ENCODE measurements at regions not wholly inside any gene's neighbourhood (a gene's known extent, or its start where the extent isn't known, plus 50 kb on each side); places are given as distances from the start of the nearest gene placed in this dataset.

DNA sequence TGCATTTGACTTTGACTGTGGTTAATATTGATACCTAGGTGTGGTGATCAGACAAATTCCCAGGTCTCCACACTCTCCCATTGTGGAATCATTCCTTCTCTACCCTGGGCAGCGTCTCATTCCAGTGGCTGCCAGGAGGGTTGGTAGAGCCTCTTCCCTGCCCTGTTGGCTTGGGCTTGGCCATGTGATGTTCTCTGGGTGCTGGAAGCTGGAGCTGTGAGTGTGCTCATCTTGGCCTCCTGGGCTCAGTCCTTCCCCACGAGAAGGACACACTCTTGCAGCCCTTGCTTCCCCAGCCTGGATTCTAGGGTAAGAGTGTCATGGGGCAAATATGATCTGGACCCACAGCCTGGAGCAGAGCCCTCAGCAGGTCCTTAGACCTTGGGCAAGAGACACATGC lies 167.2 kb upstream of the IRX4 start:
- Histone ChIP-seq H3F3A (replicated peaks; ENCODE audit: low read depth) (no peaks in the 10 kb centered on the region), H3K79me2 (replicated peaks; ENCODE audit: insufficient read depth) (no peaks in the 10 kb centered on the region)
- no peak for DNase-seq (ENCODE audit: low spot score)

More for the DNA sequence above, 167.2 kb upstream of the IRX4 start:
- no peak for ATAC-seq
- Mint-ChIP-seq H3K9me3 (peaks cover 14% of the 10 kb centered on the region; the same call in 2 of the 3 replicates), H3K27me3 (ENCODE audit: insufficient read depth, low read depth, poor library complexity) (no peaks in the 10 kb centered on the region), H3K27ac (no peak overlapping the region), H3K36me3 (ENCODE audit: low read depth) (no peaks in the 10 kb centered on the region), H3K4me3 (no peak overlapping the region), H3K4me1 (peaks cover 4% of the 10 kb centered on the region)
- no peak overlapping the region for H3K4me3 ChIP-seq
- H2AFZ ChIP-seq, result no peak overlapping the region
- TF ChIP-seq, protein P1, sequence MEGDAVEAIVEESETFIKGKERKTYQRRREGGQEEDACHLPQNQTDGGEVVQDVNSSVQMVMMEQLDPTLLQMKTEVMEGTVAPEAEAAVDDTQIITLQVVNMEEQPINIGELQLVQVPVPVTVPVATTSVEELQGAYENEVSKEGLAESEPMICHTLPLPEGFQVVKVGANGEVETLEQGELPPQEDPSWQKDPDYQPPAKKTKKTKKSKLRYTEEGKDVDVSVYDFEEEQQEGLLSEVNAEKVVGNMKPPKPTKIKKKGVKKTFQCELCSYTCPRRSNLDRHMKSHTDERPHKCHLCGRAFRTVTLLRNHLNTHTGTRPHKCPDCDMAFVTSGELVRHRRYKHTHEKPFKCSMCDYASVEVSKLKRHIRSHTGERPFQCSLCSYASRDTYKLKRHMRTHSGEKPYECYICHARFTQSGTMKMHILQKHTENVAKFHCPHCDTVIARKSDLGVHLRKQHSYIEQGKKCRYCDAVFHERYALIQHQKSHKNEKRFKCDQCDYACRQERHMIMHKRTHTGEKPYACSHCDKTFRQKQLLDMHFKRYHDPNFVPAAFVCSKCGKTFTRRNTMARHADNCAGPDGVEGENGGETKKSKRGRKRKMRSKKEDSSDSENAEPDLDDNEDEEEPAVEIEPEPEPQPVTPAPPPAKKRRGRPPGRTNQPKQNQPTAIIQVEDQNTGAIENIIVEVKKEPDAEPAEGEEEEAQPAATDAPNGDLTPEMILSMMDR (conservative IDR thresholded peaks at IDR 0.05; ENCODE audit: low read depth in 2 of 2), result no peak
- TF ChIP-seq ZNF331 (CRISPR knock-in tag; IDR thresholded peaks at IDR 0.05; ENCODE audit: low read depth) (no peak), EZH2 (IDR thresholded peaks at IDR 0.05; ENCODE audit: low read depth, unreplicated experiment) (no peak), EZH2phosphoT487 (IDR thresholded peaks at IDR 0.05; ENCODE audit: unreplicated experiment) (no peak), POLR2AphosphoS5 (IDR thresholded peaks at IDR 0.05; ENCODE audit: low read depth) (no peak), ZNF114 (CRISPR knock-in tag; IDR thresholded peaks at IDR 0.05) (no peak), CREB1 (CRISPR knock-in tag; IDR thresholded peaks at IDR 0.05; ENCODE audit: low read depth) (no peak), NANOG (IDR thresholded peaks at IDR 0.05; ENCODE audit: borderline replicate concordance) (no peak), STAT1 (IDR thresholded peaks at IDR 0.05; ENCODE audit: unreplicated experiment) (no peak), JUNB (IDR thresholded peaks at IDR 0.05; ENCODE audit: unreplicated experiment) (no peak)
- TF ChIP-seq, protein P2, sequence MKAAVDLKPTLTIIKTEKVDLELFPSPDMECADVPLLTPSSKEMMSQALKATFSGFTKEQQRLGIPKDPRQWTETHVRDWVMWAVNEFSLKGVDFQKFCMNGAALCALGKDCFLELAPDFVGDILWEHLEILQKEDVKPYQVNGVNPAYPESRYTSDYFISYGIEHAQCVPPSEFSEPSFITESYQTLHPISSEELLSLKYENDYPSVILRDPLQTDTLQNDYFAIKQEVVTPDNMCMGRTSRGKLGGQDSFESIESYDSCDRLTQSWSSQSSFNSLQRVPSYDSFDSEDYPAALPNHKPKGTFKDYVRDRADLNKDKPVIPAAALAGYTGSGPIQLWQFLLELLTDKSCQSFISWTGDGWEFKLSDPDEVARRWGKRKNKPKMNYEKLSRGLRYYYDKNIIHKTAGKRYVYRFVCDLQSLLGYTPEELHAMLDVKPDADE (IDR thresholded peaks at IDR 0.05), result no peak
- TF ChIP-seq, protein P3, sequence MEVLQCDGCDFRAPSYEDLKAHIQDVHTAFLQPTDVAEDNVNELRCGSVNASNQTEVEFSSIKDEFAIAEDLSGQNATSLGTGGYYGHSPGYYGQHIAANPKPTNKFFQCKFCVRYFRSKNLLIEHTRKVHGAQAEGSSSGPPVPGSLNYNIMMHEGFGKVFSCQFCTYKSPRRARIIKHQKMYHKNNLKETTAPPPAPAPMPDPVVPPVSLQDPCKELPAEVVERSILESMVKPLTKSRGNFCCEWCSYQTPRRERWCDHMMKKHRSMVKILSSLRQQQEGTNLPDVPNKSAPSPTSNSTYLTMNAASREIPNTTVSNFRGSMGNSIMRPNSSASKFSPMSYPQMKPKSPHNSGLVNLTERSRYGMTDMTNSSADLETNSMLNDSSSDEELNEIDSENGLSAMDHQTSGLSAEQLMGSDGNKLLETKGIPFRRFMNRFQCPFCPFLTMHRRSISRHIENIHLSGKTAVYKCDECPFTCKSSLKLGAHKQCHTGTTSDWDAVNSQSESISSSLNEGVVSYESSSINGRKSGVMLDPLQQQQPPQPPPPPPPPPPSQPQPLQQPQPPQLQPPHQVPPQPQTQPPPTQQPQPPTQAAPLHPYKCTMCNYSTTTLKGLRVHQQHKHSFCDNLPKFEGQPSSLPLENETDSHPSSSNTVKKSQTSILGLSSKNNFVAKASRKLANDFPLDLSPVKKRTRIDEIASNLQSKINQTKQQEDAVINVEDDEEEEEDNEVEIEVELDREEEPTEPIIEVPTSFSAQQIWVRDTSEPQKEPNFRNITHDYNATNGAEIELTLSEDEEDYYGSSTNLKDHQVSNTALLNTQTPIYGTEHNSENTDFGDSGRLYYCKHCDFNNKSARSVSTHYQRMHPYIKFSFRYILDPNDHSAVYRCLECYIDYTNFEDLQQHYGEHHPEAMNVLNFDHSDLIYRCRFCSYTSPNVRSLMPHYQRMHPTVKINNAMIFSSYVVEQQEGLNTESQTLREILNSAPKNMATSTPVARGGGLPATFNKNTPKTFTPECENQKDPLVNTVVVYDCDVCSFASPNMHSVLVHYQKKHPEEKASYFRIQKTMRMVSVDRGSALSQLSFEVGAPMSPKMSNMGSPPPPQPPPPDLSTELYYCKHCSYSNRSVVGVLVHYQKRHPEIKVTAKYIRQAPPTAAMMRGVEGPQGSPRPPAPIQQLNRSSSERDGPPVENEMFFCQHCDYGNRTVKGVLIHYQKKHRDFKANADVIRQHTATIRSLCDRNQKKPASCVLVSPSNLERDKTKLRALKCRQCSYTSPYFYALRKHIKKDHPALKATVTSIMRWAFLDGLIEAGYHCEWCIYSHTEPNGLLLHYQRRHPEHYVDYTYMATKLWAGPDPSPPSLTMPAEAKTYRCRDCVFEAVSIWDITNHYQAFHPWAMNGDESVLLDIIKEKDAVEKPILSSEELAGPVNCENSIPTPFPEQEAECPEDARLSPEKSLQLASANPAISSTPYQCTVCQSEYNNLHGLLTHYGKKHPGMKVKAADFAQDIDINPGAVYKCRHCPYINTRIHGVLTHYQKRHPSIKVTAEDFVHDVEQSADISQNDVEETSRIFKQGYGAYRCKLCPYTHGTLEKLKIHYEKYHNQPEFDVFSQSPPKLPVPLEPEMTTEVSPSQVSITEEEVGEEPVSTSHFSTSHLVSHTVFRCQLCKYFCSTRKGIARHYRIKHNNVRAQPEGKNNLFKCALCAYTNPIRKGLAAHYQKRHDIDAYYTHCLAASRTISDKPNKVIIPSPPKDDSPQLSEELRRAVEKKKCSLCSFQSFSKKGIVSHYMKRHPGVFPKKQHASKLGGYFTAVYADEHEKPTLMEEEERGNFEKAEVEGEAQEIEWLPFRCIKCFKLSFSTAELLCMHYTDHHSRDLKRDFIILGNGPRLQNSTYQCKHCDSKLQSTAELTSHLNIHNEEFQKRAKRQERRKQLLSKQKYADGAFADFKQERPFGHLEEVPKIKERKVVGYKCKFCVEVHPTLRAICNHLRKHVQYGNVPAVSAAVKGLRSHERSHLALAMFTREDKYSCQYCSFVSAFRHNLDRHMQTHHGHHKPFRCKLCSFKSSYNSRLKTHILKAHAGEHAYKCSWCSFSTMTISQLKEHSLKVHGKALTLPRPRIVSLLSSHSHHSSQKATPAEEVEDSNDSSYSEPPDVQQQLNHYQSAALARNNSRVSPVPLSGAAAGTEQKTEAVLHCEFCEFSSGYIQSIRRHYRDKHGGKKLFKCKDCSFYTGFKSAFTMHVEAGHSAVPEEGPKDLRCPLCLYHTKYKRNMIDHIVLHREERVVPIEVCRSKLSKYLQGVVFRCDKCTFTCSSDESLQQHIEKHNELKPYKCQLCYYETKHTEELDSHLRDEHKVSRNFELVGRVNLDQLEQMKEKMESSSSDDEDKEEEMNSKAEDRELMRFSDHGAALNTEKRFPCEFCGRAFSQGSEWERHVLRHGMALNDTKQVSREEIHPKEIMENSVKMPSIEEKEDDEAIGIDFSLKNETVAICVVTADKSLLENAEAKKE (CRISPR knock-in tag; IDR thresholded peaks at IDR 0.05), result no peak
- TF ChIP-seq, protein P4, sequence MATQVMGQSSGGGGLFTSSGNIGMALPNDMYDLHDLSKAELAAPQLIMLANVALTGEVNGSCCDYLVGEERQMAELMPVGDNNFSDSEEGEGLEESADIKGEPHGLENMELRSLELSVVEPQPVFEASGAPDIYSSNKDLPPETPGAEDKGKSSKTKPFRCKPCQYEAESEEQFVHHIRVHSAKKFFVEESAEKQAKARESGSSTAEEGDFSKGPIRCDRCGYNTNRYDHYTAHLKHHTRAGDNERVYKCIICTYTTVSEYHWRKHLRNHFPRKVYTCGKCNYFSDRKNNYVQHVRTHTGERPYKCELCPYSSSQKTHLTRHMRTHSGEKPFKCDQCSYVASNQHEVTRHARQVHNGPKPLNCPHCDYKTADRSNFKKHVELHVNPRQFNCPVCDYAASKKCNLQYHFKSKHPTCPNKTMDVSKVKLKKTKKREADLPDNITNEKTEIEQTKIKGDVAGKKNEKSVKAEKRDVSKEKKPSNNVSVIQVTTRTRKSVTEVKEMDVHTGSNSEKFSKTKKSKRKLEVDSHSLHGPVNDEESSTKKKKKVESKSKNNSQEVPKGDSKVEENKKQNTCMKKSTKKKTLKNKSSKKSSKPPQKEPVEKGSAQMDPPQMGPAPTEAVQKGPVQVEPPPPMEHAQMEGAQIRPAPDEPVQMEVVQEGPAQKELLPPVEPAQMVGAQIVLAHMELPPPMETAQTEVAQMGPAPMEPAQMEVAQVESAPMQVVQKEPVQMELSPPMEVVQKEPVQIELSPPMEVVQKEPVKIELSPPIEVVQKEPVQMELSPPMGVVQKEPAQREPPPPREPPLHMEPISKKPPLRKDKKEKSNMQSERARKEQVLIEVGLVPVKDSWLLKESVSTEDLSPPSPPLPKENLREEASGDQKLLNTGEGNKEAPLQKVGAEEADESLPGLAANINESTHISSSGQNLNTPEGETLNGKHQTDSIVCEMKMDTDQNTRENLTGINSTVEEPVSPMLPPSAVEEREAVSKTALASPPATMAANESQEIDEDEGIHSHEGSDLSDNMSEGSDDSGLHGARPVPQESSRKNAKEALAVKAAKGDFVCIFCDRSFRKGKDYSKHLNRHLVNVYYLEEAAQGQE (IDR thresholded peaks at IDR 0.05; ENCODE audit: unreplicated experiment), result no peak
- H3K4me1 ChIP-seq (ENCODE audit: insufficient read depth), result peaks cover 6% of the 10 kb centered on the region; the same call in 1 of the 2 replicates
- no peaks in the 10 kb centered on the region for H3K27me3 ChIP-seq (ENCODE audit: insufficient read depth)
- no peaks in the 10 kb centered on the region for H3K36me3 ChIP-seq (ENCODE audit: insufficient read depth)
- no peak overlapping the region for H3K4me2 ChIP-seq
- no peak overlapping the region for H3K27ac ChIP-seq (ENCODE audit: low read depth)
- no peaks in the 10 kb centered on the region for H3K9me2 ChIP-seq (ENCODE audit: insufficient read depth)
- no peaks in the 10 kb centered on the region for H4K20me1 ChIP-seq (replicated peaks; ENCODE audit: insufficient read depth)

Measured in GM23338 (cell line).